ENCODE measurements at regions not wholly inside any gene's neighbourhood (a gene's known extent, or its start where the extent isn't known, plus 50 kb on each side); places are given as distances from the start of the nearest gene placed in this dataset.

DNA sequence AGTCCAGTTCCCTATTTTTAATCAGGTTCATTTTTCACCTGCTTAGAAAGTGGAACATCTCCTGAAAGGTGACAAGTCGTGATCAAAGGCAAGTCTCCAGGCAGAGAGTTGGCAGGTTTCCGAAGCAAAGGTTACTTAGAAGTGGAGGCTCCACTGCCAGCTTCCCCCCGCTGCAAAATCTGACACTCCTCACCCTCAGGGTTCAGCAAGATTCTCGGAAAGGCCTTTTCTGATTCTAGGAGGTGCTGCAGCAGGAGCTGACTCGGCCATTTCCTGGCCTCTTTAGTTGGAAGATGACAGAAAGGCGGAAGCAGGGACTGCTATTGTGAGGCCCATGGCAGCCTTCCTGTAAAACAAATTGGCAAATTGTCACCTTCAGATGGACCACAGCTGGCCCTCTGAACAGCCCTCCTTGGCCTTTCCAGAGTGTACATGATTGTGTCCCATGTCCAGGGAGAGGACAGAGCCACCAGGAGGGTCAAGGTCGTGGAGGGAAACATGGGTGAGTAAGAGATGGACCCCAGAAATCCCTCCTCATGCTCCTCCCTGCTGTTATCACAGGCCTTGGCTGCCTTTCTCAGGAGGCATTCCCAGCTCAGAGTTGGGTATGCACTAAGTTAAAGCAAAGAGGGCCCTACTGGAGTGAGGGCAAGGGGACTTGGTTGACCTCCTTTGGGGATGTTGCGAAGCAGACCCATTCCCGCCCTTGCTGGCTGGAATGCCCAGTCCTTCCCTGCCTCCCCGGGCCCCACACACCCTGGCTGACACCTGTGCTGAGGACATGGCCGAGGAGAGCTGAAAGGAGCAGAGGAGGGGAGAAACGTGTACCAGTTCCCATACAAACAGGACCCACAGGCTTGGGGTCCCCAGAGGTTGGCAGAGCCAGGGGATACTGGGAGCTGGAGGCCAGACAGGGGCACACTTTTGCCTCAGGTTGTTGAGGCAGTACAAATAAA is 115.5 kb upstream of the IRF2BP2 start:
- peak; percentile 44 to 61 for DNase-seq

DNA sequence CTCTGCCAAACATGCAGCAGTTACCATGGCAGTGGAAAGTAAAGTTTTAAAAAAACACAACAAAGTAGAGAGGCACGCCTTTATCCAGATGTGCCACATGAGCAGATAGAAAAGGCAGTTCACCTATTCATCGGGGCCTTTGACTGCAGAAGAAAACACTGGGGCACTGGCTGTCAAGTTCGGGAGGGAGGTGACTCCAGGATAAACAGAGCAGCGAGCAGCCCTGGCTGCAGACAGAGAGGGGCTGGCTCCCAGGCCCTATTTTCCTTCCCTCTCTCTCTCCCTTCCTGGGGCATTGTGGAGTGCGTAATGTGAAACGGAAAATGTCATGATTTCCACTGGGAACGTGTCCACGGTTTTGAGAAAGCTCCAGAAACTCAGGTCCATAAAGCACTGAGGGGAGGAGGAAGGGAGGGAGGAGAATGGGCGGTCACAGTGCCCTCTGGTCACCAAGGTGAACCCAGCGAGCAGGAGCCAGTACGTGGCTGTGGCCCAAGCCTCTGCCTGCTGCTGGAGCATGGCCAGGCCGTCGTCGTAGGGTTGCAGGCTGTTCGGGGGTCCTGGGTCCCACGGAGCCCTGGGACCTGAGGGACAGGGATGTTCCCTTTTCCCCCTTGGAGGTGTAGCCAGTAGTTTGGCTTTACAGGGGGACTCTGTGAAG is 114.7 kb upstream of the IRF2BP2 start:
- no peak for DNase-seq

DNA sequence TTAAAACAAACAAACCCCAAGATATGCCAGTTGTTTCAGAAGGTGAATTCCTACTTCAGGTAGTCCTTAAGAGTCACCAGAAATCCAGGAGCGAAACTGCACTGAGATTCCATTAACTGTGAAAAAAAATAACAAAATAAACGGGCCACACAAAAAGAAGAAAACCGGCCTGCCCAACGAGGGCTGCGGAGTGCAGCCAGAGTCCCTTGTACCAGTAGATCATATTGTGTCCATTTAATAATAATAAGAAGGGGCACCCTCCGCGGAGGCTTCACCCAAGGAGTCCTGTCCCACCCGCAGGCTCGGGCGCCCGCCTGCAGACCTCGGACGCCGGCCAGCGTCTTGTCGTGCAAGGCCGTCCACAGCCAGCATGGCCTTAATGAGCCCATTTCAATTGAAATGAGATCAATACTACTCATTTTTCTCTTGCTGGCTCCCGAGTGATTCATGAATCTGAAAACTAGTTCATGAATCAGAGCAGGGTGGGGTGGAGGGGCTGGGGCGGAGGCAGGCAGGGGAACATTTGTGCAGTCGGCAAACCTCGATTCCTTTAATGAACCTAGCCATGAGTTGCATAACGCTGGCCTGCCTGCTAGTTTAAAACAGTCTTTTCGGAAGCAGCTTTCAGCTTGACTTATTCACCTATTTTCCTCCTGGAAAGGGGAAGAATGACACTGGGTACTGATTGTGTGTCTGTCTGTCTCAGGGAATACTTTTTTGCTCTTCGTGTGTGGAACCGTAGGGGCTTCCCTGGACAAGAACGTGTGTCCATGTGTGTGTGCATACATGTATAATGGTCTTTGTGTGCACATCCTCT is 113.1 kb upstream of the IRF2BP2 start:
- peak in 1 of 2 experiments; percentile 58 for DNase-seq

DNA sequence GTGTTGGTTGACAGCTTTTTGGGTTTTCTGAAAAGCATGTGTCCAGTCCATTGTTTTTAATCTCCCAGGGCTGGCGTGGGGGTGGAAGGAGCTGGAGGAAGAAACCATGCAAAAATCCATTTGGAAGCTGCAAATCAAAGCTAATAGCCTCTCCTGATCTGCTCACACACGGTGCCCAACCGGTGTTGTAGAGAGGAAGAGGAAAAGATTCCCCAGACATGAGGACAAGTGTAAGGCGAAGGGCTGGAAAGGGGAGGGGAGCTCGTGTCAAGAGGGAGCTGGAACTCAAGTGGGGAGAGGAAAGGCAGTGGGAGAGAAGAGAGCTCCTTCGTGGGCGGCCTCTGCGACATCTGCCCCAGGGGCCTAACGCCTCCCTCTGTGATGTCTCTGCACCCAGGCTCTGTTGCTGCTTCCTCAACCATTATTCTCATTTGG is 112.3 kb upstream of the IRF2BP2 start:
- no peak for DNase-seq

DNA sequence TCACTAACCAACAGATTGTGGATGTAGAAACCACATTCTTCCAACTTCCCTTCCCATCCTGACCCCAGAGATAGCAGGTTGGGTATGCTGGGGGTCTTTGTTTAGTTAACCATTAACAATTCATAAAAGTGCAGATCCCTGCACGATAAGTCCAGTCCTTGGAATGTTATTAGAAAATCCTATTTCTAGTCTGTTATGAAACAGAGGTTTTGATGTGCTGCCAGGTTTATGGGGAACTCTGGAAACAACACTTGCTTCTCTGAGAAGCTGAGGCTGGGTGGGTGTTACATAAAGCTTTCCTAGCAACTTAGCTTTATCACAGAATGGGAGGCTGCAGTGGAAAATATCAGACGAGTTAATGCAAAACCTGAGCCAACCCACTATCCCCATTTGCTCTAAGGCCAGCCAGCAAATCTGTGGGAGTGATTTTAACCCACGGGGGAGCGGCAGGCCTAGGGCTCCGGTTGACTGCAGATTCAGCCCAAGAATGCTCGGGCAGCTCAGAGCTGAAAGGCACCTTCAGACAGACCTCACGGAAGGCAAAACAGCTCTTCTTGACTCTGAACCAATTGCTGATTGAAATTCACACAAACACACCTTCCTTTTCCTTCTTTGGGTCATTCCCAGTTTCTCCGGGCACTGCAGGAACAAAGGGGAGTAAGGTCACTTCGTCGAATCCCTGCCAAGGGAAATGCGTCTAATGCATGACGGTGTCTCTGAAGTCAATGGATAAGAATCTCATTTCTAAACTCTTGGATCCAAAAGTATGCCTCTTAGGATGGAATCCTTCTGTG is 111.7 kb upstream of the IRF2BP2 start:
- no peak for DNase-seq

DNA sequence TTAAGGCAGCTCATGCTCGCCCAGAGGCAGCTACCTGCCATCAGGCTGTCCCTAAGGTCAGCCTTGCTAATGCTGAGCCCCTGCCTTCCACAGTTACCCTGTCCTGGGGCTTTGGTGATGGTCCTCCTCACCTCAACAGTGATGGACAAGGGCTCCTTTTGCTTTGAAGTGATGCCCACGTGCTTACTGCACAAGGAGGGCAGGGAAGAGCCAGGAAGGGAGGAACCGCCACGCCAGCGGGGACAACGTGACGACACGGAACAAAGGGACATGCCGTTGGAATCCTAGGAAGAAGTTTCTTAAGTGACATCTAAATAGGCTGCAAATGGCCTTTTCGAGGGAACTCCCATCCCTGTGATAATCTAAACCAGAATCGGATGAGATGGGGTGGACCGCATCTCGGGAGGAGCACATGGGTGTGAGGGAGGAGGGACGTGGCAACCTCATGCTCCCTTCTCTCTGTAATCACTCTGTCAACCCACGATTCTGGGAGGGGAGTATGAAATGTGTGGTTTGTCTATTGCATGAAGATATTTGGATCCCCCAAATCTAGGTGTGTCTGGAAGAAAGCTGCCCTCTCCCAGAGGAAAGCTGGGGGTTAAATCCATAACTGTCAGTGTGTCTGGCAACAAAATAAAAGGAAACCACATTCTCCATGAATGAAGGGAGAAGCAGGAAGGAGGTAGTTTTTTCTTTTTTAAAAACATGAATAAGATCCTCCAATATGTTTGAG is 110.9 kb upstream of the IRF2BP2 start:
- DNase-seq, result no peak

DNA sequence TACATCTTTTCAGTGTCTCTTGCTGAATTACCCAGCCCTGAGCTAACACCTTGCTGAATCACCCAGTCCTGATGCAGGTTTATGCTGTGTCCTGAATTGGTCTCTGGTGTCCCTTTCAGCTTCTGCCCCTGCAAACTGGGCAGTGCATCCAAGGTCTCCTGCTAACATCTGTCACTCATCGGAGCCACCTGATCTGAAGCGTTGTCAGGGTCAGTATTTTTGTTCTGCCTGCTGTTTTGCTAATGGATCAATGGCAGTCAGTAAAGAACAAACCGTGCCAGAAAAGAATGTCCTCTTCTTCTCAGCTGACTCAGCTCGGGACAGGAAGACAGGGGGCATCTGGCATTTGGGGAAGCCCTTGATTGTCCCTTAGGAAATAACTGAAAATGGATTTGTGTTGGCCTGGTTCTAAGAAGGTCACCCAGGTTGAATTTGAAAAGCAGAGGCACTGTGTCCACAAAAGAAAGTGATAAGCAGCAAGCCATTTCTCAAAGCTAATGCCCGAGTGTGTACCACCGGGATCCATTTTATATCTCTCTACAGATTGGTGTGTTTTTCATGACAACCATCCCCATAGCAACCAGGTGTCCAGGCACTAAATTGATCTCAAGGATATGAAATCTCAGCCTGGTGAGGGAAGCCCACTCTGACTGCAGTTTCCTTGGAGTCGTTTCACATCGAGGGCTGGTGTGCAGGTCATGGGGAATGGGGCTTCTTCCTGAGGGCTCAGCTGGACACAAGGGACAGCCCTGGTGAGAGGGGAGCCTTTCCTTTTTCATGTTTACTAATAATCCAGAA is 109.7 kb upstream of the IRF2BP2 start:
- no peak for DNase-seq

DNA sequence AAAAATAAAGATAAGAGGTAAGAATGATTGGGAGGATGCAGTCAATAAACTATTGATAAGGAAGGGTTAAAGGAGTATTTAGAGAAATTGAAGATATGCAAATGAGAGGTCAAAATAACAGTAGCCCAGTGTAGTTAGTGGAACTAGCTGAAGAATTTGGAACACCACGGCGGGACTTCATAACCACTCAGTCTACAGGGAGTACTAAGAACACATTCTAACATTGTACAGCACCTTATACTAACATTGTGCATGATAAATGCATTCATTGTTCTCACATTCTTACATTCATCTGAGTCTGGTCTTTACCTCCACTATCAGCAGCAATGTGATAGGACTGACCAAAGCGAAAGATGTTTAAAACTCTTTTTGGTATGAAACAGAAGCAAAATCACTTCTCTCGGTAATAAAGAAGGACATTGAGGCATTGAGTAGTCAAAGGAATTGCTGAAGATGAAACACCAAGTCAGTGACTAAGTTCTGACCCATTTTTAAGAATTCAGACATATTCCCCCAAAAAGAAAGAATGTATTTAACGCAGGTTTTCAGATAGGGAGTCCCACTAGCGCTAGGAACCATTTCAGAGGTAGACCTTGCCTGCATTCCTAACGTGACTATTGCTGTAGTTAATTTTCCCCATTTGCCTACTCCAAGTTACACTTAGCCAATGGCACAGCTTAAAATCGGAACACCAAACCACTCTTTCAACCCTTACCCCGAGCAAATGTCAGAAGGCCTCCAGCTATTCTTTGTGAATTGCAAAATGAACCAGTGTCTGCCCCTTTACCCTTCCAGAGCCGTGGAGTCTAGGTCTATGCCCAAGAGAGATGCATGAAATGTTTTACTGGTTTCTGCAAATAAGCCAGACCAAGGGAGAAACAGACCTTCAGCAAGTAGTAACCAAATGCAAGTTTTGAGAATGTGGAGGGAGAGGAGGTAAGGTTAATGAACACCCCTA is 108.8 kb upstream of the IRF2BP2 start:
- DNase-seq, result no peak

DNA sequence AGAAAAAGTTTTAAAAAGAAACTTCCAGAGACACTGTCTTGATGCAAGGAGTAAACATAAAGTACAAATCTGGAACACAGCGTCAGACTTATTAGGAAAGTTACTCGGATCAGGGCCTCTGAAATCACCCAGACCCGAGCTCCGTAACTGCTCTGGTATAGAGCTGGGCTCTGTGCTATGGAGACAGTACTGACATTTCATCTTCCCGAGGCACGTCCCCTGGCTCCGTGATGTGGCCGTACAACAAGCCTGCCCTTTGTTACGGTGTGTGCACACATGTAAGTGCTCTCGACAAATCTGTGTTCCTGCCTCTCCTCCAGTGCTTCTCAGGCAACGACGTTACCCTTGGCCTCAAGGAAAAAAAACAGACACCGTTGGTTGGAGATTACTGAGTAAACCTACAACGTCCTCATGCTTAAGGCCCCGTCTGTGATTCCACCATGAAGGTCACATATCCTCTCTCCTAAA is 107.0 kb upstream of the IRF2BP2 start:
- DNase-seq, result no peak

DNA sequence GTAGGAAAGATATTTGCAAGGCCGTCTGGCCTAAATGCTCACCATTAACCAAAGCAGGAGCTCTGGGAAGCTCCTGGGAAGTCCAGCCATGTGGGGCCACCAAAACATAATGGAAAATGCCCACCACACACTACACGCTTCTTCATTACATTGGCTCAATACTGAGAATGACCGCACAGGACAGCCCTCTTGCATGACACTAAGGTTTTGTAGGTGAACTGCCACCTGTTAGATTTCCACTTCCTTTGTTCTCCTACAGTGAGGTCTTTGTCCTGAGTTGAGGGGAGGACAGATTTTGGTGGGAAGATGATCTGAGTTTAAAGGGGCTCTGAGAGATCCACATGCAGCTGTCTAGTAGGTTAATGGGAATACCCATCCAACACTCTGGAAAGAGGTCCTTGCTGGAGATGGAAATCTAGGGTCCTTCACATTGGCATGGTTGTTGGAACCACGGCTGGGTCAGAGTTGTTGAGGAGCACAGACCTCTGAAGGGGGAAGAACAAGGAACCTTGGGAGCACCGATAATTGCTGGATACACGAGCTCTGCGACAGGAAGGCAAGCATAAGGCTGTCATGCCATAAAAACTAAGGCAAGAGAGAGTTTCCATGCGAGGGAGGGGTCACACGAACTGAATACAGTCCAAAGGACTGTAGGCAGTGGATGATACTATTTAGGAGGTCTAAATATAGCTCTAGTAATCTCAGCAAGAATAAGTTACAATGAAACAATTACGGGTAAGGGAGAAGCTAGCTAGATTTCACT is 105.5 kb upstream of the IRF2BP2 start:
- no peak for DNase-seq

DNA sequence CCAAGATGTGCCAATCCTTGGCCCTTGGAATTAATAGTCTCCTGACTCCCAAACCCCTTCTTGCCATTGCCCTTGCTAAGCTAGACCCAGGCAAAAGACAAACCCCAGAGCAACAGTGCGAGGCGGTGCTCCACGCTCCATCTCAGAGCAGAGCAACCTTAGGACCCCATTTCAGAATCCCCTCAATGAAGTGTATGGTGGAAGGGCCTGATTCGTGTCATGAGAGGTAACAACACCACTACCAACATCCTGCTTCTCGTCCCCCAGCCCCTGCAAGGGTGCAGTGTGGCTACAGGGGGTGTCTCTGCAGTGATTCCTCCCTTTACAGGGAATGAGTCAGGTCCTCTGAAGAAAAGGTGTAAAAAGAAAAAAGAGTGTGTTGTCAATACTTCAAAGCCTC is 103.9 kb upstream of the IRF2BP2 start:
- DNase-seq, result no peak

DNA sequence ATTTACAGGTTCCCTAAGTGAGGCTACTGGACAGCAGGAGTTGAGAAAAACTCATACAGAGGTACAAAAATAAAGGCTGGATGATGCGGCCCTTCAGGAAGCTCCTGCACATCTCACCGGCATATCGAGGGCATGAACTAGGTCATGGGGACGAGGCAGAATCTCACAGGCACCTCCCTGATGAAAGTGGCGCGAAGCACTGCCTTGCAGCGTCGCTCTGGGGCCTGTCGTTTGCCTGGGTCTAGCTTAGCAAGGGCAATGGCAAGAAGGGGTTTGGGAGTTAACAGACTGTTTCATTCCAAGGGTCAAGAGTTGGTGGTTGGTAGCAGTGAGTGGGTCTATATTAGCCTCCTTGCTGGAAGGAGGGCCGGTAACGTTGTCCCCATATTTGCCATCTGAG is 103.5 kb upstream of the IRF2BP2 start:
- no peak for DNase-seq

DNA sequence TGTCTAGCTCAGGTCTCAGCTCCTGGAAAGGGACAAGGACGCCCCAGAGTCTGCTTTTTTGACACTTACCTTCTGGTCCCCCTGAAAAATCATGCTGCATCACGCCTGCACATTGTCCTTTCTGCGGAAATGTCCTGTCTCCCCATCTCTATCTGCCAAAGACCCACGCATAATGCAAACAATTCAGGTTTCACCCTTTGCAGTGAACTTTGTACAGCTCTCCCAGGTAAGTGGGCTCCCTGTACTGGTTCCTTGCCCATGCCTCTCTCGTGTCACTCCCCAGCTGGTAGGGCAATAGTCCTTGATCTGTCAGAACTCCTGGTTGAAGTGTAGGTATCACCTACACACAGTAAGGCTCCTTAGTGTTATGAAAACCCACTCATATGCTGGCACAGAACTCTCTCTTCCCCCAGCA is 102.9 kb upstream of the IRF2BP2 start:
- no peak for DNase-seq

DNA sequence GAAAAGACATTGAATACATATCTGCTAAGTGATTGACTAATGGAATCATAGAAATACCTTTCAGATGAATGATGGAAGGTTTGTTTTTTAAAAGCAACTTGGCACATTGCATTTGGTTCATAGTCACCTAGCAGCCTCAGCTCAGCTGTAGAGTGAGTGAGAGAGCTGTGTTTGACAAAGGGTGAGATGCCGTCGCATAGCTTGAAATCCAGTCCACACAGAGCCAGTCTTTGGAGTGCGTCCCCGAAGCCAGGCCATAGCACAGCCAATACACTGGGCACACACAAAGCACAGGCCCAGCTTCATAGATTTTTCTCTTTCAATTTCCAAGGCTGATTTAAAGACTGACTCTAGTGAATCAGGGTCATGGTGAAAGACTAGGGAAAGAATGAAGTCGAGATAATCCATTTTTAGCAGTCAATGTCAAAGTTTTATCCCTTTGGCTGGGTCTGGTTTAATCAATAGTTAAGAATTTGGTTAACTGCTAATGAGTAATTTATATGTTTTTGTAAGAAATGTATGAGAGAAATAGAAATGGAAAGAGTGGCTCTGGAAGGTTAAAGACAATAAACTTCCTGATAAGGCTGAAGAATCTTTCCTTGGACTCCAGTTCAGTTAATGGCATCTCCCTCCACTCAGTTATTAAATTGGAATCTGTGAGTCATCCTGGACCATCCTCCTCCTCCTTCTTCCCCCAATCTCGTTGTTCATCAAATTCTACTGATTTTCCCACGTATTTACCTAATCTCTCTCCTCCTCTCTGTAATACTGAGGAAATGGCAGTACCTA is 101.2 kb upstream of the IRF2BP2 start:
- DNase-seq, result no peak

DNA sequence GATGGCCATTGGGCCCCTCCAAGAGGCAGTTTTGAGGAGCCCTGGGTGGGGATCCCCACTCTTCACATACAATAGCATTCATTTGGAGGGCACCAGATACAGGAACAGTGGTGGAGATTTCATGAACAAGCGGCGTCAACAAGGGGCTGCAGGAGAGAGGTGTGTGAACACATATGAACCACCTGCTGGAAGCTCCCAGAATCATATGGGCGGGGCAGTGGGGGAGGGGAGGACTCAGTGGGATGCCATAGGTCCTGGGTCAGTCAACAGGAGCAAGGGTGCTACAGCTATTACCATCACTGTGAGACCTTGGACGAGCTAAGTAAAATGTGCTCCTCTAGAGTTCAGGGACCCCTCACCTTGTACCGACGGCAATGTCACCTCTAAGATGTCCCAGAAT is 100.4 kb upstream of the IRF2BP2 start:
- DNase-seq, result no peak

DNA sequence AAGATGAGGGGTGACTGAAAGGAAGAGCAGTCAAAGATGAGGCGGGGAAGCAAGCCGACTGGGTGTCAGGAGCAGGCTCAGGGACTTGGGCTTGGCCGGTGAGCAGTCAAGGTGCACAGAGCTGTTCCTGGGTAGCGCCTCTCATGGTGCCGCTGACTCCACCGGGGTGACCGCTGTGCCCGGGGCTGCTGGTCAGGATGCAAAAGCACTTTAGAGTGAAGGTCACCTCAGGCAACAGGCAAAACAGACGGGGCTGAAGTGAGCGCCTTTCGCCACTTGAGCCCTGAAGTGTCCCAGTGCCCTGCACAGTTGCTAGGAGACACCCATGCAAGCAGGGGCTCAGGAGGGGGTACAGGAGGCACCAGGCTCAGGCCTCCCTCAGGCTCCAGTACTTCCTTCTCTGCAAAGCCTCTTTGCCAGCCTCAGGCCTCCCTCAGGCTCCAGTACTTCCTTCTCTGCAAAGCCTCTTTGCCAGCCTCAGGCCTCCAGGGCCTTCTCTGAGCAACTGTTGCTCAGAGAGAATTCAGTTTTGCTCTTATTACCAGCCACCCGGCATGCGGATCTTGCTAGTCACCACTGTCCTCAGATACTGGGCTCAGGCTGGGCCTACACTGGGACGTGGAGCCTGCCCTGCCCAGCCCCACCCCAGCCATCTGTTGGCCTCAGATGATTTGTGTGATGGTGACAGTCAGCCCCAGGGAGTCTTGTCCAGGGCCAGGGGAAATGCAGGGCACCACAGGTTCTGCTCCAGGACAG is 99.7 kb upstream of the IRF2BP2 start:
- no peak for DNase-seq
